Glomerular visceral epithelial cell (primary cell): ENCODE measurements at regions not wholly inside any gene's neighbourhood (a gene's known extent, or its start where the extent isn't known, plus 50 kb on each side); places are given as distances from the start of the nearest gene placed in this dataset.
"Not testable (repeated sequence)": the region's sequence is repeated elsewhere in the genome, so short reads cannot be mapped to it uniquely, and the experiment has no call there.

Experiments
- DNase-seq: peaks from one replicate; pipeline ENCODE4 v3.0.0-alpha.2; 2016; ENCODE audit errors: extremely low spot score

DNA sequence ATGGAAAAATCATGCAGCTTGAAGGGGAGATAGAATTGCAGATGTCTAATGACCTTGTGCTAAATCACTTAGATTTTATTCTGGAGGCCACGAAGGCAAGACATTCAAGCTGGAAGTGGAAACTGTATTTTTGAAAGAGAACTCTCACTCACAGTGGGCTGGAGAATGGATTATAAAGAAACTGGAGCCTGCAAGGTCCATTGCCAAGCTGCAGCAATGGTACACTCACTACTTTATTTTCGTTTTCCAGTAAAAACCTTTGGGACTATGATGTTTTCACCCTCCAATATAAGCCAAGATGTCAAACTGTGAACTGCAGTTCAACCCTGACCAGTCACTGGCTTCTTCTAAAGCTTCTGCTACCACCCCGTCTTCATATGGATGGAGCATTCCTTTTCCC is 62.0 kb downstream of the SKIDA1 start:
- no peak for DNase-seq

DNA sequence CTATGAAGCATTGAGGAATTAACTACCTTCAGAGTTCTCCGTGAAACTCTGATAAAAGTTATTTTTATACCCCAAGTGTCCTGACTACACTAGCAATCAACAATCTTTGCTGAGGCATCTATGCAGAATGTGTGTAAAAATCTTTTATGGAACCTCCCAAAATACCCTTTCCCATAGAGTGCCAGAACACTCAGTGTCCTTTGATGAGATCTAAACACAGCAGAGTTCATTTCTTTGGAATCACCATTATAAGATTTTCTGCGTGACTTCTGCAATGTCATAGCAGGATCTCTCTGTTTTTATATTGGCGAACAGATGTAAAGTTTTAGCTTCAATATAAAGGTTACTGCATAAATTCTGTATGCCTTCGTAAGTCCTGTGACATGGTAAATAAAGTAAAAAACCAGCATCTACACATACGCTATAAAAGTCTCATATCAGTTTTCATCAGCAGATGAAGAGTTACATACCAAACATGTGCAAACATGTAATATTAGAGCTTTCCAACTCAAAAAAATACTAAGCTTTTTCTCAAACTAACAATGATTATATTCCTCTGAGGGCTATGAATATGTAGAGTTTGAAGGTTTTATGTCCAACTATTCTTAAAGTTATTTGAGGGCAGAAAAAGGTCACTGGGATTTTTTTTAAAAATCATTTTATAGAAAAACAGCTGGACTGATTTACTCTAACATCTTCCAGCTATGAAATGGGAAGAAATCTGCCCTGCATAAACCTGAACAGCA is 67.2 kb downstream of the SKIDA1 start:
- no peak for DNase-seq

- DNase-seq: no peak
Measured at GRCh38 chr10:21456160-21456559, 69.3 kb downstream of the SKIDA1 start.

DNA sequence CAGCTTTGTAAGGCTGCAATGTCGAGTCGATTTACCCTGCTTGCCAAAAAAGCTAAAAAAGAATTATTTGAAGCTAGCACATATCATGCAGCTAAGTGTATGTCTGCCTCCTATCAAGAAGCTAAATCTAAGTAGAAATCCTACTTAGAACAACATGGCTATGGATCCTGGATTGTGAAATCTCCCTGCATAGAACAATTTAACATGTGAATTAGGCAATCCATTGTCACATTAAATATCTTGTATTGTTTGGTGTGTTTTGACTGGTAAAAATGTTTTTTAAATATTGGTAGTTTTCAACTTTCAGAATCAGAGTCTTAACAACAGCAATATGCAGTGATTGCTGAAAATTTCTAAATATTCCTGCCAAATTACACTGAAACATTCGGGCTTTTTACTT is 73.3 kb downstream of the SKIDA1 start:
- no peak for DNase-seq

GRCh38 chr10:21449288-21449966 is 76.1 kb downstream of the SKIDA1 start:
- no peak for DNase-seq

- DNase-seq: no peak
Measured at GRCh38 chr10:21445163-21445562, 80.3 kb downstream of the SKIDA1 start.

DNA sequence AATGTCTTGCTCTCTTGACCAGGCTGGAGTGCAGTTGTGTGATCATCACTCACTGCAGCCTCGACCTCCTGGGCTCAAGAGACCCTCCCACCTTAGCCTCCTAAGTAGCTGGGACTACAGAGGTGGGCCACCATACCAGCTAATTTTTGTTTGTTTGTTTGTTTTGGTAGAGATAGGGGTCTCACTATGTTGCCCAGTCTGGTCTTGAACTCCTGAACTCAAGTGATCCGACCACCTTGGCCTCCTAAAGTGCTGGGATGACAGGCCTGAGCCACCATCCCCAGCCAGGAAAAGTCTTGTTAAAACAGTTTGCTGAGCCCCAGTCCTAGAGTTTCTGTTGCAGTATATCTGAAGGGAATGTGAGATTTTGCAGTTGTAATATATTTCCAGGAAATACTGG is 83.9 kb downstream of the SKIDA1 start:
- no peak for DNase-seq

DNA sequence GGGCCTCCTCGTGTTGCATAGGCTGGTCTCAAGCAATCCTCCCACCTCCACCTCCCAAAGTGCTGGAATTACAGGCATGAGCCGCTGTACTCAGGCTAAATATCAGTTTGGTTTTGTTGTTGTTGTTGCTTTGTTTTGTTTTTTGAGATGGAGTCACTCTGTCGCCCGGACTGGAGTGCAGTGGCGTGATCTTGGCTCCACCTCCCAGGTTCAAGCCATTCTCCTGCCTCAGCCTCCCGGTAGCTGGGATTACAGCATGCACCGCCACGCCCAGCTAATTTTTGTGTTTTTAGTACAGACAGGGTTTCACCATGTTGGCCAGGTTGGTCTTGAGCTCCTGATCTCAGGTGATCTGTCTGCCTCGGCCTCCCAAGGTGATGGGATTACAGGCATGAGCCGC is 86.6 kb downstream of the SKIDA1 start:
- not testable (repeated sequence) for DNase-seq

GRCh38 chr10:21437770-21438382 is 87.6 kb downstream of the SKIDA1 start:
- DNase-seq: no peak

GRCh38 chr10:21432266-21432665 is 93.2 kb downstream of the SKIDA1 start:
- DNase-seq: no peak

- DNase-seq: no peak
Measured at GRCh38 chr10:21431799-21432198, 93.7 kb downstream of the SKIDA1 start.

GRCh38 chr10:21427804-21428481 is 97.5 kb downstream of the SKIDA1 start:
- DNase-seq: peak; percentile 20

GRCh38 chr10:21424459-21424861 is 101.0 kb downstream of the SKIDA1 start:
- no peak for DNase-seq

- no peak for DNase-seq
Measured at GRCh38 chr10:21423850-21424249, 101.6 kb downstream of the SKIDA1 start.

DNA sequence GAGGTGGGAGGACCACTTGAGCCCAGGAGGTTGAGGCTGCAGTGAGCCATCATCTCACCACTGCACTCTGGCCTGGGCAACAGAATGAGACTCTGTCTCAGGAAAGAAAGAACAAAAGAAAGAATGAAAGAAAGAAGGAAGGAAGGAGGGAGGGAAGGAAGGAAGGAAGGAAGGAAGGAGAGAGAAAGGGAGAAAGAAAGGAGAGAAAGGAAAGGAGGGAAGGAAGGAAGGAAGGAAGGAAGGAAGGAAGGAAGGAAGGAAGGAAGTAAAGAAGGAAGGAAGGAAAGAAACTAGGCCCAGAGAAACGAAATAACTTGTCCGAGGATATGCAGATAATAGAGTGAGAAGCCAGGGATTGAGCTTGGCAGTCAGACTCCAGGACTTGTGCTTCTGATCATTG is 102.1 kb downstream of the SKIDA1 start:
- DNase-seq: no peak

DNA sequence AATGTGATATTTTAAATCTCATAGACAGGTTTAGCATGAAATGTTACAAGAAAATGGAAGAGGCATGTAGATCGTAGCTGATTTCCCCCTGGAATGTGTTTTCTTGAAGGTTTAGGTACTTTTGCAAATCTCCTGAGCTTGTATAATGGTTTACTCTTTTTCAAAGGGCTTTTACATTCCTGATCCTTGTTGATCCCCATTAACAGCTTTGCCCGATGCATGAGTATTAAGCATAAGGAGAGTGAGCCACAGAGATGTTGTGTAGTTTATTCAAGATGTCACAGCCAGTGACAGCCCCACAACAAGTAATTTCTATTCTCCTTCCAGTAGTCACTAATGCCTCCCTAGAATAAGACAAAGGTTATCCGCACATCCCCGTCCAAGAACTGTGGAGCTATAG is 103.7 kb downstream of the SKIDA1 start:
- no peak for DNase-seq

- no peak for DNase-seq
Measured at GRCh38 chr10:21421016-21421415, 104.5 kb downstream of the SKIDA1 start.

GRCh38 chr10:21418981-21419576 is 106.4 kb downstream of the SKIDA1 start:
- DNase-seq: peak; percentile 30

- DNase-seq: no peak
Measured at GRCh38 chr10:21417172-21417712, 108.2 kb downstream of the SKIDA1 start.

DNA sequence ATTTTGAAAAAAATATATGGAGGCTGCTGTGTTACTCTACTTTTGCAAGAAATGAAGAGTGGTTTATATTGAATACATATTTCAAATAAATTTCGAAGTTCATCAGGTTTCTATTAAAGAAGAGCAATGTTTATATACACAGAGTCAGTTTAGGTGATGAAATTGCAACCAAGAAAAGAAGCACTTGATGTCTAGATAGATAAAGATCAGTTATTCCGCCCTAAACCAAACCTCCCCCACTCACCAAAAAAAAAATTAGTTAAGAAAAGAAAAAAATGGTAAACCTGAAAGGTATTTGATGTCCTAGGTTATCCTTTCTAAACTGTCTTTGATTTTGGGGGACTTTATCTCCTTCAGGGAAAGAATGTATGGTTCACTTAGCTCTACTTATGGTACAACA is 111.8 kb downstream of the SKIDA1 start:
- no peak for DNase-seq

- no peak for DNase-seq
Measured at GRCh38 chr10:21413268-21413667, 112.2 kb downstream of the SKIDA1 start.
